ENCODE measurements at regions not wholly inside any gene's neighbourhood (a gene's known extent, or its start where the extent isn't known, plus 50 kb on each side); places are given as distances from the start of the nearest gene placed in this dataset.

DNA sequence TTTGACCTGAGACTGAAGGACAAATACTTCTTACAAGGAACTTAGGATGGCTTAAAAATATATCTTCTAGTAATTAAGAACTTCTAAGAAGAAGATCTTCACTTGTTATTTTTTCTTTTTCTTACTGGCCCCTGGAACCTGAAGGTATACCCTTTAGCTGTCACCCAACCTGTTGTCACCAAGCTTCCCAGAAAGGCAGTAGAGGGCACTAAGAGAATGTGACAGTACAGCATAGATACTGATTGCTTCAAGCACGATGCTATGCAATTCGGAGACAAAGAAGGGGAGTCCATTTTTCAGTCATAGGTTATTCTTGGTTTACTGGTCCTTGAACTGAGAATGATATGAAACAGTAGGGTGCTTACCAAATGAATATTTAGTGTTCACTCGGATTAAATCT is 208.3 kb upstream of the PCDH9 start:
- TF ChIP-seq GABPA (IDR thresholded peaks at IDR 0.05; ENCODE audit: low read depth), result no peak
- TF ChIP-seq ELF1 (IDR thresholded peaks at IDR 0.05), result no peak
- TF ChIP-seq CHD2 (IDR thresholded peaks at IDR 0.05; ENCODE audit: low read length, partially characterized antibody), result no peak
- TF ChIP-seq EZH2phosphoT487 (IDR thresholded peaks at IDR 0.05; ENCODE audit: borderline replicate concordance, low read depth), result no peak

Data from SK-N-SH (cell line).